ENCODE measurements at regions not wholly inside any gene's neighbourhood (a gene's known extent, or its start where the extent isn't known, plus 50 kb on each side); places are given as distances from the start of the nearest gene placed in this dataset.

DNA sequence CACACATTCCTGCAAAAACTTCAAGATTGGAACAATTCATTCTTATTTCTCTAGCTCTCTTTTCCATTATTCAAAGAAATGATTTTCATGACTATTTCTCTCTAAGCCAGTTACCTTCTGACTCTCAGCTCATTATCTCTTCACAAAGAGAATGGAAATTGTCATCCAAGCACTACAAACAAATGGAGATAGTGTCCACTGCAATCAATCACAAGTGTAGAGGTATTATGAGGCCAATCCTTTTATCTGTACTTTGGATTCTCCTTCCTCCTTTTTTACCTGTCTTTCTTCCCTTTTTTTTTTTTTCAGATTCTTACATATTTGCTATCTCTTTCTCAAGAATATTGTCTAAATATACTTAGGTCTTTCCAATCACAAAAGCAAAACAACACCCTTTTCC, 497.7 kb upstream of the MEF2C start:
- no peak for DNase-seq (ENCODE audit: extremely low read depth in 1 of 2, low read depth in 1 of 2)

DNA sequence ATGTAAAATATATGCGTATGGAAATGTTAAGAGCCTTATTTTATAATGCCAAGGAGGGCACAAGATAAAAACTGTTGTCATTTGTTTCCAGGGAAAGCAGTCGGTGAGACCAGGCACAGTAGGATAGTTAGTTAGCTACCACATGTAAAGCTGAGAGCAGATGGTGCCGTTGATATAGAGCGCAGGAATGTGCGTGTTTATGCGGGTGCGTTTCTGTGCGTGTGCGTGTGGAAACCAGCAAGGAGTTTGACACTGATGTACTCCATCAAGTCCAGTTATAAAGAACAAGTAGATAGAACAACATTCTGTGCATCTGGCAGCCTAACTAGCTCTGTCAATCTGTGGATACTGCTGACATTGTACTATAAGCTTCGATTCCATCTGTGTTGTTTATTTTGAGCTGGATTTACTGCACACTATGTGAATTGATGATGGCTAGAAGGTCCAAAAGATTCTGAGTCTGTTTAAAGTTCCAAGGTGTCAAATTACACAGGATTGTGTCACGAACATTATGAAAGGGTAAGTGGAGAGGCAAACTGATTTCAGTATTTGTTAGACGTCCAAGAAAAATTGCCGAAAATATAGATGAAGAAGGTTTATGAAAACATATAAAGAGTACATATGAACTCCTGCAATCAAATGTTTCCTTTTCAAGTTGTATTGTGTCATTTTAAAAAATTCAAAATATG, 494.9 kb upstream of the MEF2C start:
- no peak for DNase-seq (ENCODE audit: extremely low read depth in 1 of 2, low read depth in 1 of 2)

DNA sequence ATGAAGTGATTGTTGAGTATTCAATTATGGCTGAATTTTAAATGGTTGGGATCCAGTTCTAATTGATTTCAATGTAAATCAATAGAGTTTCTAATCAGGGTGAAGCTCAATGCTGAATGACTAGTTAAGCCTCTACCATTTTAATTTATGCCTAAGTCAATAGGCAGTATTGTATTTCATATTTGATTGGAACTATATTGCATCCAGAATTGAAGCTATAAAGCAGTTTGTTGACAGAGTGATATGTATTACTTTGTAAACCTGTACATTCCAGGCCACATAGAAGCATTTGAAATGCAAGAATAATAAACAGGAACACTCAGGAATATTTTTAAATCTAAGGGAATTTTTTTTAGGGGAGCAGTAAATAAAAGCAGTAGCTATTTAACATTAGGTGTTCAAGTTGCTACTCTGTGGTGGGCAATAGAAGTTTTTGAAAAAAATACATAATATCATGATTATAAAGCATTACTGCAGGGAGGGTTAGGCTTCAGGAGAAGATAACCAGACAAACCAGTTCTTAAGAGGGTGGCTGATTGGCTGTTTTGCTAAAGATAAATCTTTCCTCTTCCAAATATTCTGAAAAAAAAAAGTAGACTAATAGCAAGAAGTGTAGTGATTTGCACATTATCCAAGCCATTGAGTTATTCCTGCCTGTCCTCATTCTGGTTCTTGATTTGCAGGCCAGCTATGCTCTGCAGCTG, 492.0 kb upstream of the MEF2C start:
- no peak for DNase-seq (ENCODE audit: extremely low read depth in 1 of 2, low read depth in 1 of 2)

DNA sequence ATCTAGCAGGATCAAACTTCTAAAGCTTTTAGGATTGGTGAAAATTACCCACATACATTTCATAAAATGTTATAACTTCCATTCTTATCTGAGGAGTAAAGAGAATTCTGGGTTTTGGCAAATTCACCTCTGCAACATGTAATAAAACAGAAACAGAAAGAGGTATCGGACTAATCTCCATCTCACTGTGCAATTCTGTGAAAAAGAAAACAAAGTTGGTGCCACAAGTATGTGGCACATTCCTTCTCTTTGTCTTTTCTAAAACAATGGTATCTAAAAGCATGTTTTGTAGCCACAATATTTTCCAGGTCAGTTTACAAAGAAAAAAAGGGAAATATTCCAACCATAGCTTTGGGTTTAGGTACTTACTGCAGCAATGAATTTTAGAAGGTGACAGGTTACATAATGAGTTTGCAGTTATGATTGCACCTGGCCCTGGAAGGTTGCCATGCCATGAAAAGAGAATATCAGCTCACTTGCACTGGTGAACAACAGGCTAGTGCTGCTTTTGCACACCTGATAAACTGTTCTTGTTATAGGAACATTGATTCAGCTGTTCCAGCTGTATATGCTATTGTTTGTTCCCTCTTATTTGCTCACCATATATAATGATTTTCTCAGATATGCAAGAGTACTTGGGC, 491.3 kb upstream of the MEF2C start:
- DNase-seq (ENCODE audit: extremely low read depth in 1 of 2, low read depth in 1 of 2): no peak

DNA sequence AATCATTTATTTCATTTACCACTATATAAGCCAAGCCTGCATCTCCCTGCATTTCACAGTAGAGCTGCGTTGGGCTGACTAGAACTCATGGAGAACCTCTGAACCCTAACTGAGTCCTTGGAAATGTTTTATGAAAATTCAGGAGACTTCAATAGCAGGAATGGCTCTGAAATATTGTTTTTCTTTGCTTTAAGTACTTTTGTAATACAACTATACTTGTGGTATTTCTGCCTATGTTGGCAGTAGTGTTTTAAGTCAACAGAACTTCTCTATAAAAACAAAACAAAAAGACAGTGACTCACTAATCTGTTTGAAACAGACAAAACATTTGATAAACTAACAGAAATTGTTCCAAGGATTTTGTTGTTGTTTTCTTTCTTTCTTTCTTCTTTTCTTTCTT, 489.2 kb upstream of the MEF2C start:
- DNase-seq (ENCODE audit: extremely low read depth in 1 of 2, low read depth in 1 of 2): no peak

DNA sequence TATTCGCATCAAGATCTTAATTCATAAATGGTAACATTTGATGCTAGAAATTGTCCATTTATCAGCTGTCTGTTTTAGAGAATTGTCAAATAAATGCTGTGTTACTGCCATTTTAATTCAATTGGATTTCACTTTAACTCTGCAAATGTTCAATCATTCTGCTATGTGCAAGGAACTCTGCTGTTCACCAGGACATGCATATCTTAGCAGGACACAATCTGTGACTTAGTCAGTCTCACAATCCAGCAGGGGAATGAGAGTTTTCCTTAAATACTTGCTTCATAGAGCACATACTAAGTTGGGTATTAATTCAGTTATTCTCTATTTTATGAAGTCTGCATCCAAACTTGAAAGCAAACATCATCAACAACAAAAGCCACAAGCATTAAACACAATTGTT, 488.7 kb upstream of the MEF2C start:
- no peak for DNase-seq (ENCODE audit: extremely low read depth in 1 of 2, low read depth in 1 of 2)

DNA sequence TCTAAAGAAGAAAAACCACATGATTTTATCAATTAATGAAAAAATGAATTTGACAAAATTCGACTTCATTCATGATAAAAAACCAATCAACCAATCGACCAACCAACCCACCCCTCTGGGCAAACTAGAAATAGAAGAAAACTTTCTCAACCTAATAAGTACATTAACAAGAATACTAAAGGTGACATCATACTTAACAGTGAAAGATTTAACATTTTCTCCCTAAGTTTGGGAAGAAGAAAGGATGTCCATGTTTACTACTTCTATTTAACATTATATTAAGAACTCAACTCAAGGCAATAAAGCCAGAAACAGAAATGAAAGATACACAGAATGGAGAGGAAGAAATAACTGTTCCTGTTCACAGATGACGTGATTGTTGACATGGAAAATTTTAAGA, 476.1 kb upstream of the MEF2C start:
- no peak for DNase-seq (ENCODE audit: extremely low read depth in 1 of 2, low read depth in 1 of 2)

DNA sequence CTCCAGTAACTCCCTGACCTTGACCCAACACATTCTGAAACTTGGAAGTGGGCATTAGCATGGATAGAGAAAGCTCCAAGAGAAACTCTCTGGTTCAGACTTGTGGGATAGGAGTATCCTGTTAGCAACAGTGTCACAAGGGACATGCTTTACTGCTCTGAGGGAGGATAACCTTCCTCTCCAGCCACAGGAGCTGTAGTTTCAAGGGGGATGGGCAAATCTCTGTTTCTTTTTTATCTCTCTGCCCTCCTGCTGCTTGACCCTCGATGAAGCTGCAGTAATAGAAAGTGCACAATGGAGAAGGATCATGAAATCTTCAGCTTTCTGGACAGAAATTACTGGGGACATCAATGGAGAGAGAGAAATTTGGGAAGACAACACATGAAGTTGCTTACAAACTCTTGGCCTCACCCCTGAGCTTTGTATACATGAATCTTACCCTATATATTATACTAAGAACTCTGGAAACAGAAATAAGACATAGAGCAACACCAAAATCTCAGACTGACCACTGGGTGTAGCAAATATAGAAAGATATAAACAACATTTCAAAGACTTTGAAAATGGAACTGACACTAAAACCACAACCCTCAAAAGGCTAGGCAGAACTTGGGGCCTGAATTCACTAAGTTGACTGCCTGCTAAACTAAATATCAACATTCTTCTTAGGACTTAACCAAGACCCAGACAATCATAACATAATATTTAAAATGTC, 471.0 kb upstream of the MEF2C start:
- DNase-seq (ENCODE audit: extremely low read depth in 1 of 2, low read depth in 1 of 2): no peak

DNA sequence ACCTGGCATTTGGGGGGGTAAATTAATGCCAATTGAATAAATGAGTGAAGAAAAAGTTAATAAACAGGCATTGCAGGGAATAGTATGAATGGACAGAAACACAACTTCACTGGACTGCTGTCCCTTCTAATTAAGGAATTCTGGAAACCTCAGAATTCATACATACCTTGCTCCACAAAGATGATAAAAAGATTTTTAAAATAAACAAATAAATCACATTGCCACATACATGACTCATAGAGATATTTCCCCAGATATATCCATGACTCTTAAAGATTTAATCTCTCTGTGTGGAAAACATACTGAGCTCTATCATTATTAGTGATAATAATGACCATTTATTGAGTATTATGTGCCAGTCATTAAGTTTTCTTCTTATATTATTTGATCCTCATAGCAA, 469.0 kb upstream of the MEF2C start:
- no peak for DNase-seq (ENCODE audit: extremely low read depth in 1 of 2, low read depth in 1 of 2)

DNA sequence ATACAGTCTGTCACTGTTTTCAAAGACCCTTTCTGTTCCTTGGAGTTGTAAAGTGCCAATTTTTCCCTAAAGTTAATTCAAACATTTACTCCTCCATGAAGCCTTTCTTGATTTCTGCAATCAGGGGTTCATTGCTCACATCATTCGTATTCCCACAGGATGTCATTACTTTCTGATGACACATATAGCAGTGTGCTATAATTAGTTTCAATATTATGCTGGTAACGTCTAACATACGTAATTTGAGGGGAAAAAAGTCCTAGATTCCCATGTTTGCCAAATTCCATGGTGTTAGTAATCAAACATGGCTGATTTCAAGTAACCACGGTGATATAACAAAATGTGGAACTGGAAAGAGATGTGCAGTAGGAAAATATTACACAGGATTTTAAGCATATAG, 468.2 kb upstream of the MEF2C start:
- no peak for DNase-seq (ENCODE audit: extremely low read depth in 1 of 2, low read depth in 1 of 2)

DNA sequence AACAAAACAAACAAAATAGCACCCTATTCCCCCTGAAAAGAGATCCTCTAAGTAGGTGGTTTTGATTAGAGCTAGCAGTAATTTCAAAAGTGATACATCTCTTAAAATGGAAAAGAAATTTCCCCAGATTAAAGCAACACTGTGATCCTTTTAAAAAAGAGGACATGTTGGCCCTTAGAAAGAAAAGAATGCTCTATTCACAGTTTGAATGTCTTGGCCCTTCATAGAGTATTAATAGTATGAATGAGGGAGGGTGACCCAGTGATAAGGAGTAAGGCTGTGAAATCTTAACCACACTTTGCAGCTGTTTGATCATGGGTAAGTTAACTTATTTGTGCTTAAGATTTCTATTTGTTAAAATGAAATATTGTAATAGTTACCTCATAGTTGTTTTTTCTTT, 467.7 kb upstream of the MEF2C start:
- no peak for DNase-seq (ENCODE audit: extremely low read depth in 1 of 2, low read depth in 1 of 2)

DNA sequence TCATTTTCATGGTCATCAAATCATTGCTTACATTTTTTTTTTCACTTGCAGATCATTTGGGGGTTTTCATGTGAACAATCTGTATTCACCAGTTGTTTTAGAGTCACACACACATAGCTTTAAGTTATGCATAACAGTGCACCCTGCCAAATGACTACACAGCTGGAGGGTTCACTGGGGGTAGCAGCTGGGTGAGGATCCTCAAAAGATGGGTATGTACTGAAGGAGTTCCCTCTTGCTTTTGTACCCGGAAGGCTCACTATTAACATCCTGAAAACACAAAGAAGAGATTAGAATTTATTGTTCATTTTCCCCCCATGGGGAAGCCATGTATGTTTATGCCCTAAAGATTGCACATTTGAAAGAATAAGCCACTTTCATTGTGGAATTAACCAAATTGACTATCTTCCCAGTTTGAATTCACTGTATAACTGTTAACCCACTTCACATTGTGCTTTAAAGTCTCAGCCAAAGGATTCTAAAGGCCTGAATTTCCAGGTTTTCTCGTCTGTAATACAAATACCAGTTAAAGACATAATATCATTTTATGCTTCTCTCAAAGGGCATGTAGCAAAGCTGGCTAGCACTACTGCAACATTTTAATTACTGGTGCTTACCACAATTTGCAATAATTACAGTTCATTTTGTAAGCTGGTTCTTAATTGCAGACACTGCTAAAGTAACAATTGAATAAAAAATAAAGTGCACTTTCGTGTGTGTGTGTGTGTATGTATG, 466.4 kb upstream of the MEF2C start:
- no peak for DNase-seq (ENCODE audit: extremely low read depth in 1 of 2, low read depth in 1 of 2)

DNA sequence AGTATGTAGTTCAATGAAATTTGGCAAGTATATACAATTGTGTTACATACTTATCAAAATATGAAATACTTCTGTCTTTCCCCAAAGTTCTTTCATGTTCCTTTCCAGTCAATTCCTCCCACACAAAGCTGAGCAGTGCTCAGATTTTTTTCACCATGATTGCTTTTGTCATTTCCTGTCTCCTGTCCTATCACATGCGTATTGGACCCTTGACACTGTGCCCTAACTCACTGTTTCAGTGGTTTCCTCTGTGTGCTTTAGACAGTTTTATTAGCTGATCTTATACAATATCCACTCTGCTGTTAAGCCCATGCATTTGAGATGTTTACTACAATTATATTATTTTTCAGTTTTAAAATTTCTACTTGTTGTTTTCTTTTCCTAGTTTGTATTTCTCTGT, 463.6 kb upstream of the MEF2C start:
- no peak for DNase-seq (ENCODE audit: extremely low read depth in 1 of 2, low read depth in 1 of 2)

DNA sequence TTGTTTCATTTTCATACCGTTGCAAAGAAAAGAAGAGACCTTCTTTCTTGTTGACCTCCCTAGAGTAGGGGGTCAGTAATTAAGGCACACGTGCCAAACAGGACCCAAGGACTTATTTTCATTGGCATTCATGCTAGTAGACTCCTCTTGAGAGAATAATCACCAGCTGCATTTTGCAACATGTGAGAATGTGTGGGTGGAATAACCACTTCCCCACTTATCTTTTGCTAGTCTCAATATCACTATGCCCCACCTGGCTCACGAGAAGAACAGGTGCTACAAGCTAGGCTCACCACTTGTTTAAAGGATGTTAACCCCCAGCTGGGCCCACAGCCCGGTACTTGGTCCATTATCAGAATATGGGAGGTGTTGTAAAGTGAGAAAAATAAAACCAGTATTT, 460.7 kb upstream of the MEF2C start:
- no peak for DNase-seq (ENCODE audit: extremely low read depth in 1 of 2, low read depth in 1 of 2)

DNA sequence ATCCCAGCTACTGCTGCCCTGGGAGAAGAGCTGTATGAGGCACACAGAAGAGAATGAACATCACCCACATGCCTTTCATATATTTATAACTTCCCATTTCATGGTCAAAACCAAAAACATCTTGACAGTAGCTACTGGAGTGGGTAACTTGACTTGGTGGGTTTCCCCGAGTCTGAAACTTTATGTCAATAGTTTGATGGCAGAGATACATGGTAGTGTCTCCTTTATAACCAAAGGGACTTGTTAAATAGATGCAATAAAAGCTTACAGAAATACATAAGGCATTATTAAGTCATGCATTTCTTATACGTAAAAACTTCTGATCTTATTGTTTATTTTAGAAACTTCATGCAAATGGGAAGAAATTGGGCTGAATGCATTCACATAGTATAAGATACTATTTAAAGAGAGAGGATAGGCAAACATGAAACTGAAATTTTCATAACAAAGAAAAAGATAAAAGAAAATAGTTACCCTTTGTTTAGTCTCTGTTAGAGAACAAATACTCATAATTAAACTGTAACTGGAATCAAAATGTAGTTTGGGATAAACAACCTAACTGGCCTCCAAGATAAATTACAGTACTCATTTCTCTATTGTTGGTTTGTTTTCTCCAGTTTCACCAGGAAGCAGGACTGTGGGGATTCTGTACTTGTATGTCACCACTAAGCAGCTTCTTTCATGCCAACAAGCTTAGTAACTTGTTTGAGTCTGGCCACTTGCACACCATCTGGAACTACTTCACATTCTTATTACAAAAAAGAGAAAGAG, 459.3 kb upstream of the MEF2C start:
- DNase-seq (ENCODE audit: extremely low read depth in 1 of 2, low read depth in 1 of 2): no peak

DNA sequence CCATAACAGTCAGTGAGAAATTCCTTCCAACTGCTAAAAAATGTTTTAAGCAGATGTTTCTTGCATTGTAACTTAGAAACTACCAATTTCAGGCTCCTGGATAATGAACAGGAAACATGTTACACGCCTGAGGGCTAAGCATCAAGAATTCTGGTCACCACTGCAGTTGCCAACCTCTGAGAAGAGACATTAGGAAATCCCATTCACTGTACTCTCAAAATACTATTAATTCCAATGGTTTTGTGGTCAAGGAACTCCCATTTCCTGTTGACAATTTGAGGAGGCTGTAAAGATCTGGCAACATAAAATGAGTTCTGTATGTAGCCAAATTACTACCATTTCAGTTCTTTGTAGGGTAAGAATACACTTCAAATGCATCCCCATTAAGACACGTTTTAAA, 456.0 kb upstream of the MEF2C start:
- no peak for DNase-seq (ENCODE audit: extremely low read depth in 1 of 2, low read depth in 1 of 2)

DNA sequence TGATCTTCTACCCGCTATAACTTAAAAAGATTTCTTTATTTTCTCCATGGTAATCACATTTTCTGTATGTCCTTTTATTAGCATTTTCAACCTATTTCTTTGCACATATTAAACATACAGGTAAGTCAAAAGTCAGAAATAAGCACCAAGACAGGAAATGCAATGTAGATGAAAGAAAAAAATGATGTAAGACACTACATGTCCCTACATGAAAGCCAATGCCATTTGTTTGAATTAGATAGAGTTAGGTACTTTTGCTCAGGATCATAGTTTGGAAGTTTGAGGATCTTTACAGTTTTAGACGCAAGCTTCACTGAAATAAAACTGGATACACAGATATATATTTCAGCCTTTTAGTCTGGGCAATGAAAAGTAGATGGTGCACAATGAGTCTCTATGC, 453.1 kb upstream of the MEF2C start:
- DNase-seq (ENCODE audit: extremely low read depth in 1 of 2, low read depth in 1 of 2): no peak

DNA sequence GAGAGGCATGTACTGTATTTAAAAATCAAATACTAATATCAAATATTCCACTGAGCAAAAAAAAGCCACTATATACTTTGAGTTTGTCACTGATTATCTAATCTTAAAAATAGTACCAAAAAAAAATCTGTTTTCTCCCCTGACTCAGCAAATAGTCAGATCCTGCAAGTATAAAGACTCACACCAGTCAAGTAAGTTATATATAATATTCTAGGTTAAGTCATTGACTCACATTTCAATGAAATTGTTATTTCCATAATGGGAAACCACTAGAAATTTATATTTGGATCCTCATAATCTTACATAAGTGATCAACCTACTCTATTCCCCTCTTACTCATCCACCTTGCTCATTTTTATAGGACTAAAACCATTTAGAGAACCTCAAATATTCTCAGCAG, 447.2 kb upstream of the MEF2C start:
- no peak for DNase-seq (ENCODE audit: extremely low read depth in 1 of 2, low read depth in 1 of 2)

DNA sequence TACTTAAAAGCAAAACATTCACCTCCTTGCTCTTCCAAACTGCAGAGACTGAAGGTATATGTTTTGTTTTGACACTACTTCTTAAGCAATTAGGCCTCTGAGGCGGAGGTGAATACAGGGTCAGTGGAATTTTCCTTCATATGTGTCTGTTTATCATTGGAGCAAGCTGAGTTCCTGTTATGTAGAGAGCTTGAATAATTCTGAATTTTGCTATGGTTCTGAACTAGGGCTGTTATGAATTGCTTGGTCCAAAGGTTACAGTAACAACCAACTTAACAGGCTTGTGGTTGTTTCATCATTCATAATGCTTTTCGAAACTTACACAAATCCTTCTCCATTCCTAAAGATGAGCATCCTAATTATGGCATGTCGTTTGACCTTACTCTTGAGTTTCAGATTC, 444.6 kb upstream of the MEF2C start:
- no peak for DNase-seq (ENCODE audit: extremely low read depth in 1 of 2, low read depth in 1 of 2)

DNA sequence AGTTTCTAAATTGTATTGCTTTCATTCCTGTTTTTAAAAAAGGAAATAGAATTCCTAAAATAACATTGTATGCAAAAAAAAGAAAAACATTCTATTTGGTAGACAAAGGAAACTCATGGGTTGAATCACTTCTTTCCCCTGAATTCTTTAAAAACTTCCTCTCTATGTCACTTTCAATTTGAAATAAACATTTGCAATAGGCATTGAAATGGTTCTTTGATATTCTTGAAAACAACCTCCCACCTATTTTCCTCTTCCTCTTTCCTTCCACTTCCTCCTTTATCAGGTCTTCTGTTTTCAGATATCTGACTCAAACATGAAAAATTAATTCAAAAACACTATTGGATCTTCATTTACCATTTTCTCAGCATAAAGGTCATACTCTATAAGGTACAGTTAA, 442.0 kb upstream of the MEF2C start:
- no peak for DNase-seq (ENCODE audit: extremely low read depth in 1 of 2, low read depth in 1 of 2)

All from activated CD8-positive, alpha-beta memory T cell treated with anti-CD3 and anti-CD28 coated beads for 1 hour (primary cell).